GM12874 (cell line): ENCODE measurements at regions not wholly inside any gene's neighbourhood (a gene's known extent, or its start where the extent isn't known, plus 50 kb on each side); places are given as distances from the start of the nearest gene placed in this dataset.

Experiments
- TF ChIP-seq, protein P1 (sequence below): IDR thresholded peaks from 2 replicates; pipeline ENCODE4 v1.5.1; 2011; ENCODE audit warnings: low read depth, mild to moderate bottlenecking, control low read depth, low read length, moderate library complexity; ENCODE audit not compliant: insufficient read depth

- TF ChIP-seq, protein P1, sequence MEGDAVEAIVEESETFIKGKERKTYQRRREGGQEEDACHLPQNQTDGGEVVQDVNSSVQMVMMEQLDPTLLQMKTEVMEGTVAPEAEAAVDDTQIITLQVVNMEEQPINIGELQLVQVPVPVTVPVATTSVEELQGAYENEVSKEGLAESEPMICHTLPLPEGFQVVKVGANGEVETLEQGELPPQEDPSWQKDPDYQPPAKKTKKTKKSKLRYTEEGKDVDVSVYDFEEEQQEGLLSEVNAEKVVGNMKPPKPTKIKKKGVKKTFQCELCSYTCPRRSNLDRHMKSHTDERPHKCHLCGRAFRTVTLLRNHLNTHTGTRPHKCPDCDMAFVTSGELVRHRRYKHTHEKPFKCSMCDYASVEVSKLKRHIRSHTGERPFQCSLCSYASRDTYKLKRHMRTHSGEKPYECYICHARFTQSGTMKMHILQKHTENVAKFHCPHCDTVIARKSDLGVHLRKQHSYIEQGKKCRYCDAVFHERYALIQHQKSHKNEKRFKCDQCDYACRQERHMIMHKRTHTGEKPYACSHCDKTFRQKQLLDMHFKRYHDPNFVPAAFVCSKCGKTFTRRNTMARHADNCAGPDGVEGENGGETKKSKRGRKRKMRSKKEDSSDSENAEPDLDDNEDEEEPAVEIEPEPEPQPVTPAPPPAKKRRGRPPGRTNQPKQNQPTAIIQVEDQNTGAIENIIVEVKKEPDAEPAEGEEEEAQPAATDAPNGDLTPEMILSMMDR, result no peak
These were observed 55.4 kb upstream of the GRPR start for GRCh38 chrX:16067886-16068515.

- TF ChIP-seq, protein P1, result no peak
These were observed 59.4 kb upstream of the GRPR start for GRCh38 chrX:16063921-16064320.

DNA sequence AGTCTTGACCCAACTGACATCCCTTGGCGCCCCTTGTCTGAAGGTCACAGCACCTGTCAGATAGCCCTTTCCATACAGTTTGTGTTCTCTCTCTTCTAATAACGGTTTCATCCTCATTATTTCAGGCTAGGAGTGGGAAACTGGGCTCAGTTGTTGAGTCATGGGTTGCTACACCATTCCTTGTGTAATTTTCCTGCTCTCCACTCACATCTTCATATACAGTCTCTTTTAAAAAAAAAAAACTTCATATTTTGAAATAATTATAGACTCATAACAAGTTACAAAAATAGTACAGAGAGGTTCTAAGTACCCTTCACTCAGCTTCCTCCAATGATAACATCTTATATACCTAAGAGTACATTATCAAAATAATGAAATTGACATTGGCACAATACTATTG is 60.2 kb upstream of the GRPR start:
- TF ChIP-seq, protein P1, result no peak

GRCh38 chrX:16061296-16061695 is 62.1 kb upstream of the GRPR start:
- TF ChIP-seq, protein P1, result no peak

DNA sequence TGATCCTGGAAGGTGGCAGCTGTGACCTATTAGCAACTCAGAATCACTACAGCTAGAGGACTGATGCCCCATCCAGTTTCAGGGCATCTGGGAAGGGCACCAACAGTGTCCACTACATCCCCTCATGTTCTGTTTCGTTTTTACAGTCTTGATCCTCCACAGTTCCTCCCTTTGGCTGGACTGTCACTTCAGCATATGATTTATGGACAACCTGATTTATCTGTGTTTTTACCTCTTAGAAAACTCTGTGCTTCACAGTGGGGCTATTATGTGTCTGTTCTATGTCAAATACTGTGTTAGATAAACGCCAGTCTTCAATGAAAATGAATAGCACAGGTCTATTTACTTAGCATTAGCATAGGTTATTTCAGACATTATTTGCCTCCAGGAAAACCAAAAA is 63.1 kb upstream of the GRPR start:
- TF ChIP-seq, protein P1, result no peak

GRCh38 chrX:16042980-16043379 is 80.4 kb upstream of the GRPR start:
- TF ChIP-seq, protein P1, result no peak

DNA sequence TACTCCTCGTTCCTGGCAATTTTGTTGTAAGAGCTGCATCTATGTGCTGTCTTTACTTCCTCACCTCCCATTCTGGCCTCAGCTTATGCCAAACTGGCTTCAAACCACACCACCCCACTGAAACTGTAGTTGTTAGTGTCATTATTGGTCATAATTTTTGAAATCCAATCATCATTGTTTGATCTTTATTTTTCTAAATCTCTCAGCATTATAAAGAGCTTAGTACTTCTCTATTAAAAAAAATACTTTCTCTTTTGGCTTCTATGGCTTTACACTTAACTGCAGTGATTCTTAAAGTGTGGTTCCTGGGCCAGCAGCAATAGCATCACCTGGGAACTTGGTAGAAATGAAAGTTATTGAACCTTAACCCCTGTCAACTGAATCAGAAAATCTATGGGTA is 83.5 kb upstream of the GRPR start:
- TF ChIP-seq, protein P1, result no peak

- TF ChIP-seq, protein P1, result no peak
These were observed 84.0 kb upstream of the GRPR start for GRCh38 chrX:16039363-16039762.
